K562 (cell line): ENCODE measurements at regions not wholly inside any gene's neighbourhood (a gene's known extent, or its start where the extent isn't known, plus 50 kb on each side); places are given as distances from the start of the nearest gene placed in this dataset.

Source experiments
- CHD7 ChIP-seq: fragments of 200-600 bp; sonication (generic); IDR thresholded peaks from one replicate; pipeline ENCODE4 v1.6.1; 2012; ENCODE audit warnings: mild to moderate bottlenecking, low read depth, low read length, inconsistent platforms

DNA sequence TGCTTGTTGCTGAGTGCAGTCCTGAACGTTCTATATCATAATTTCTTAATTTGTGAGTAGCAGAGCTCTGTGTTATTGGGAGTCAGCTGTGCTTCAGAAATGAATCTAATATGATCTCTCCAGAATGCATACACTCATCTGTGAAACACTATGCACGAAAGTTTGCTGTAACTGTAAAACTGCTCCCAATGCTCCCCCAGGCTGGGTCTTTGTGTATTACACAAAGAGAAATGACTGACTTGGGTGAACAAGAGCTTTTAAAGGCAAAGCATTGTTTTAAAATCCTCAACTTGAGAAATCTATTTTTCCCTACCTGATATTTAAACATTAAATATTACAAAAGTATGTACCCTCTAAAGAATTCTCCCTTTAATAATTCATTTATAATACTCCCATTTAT is 636.7 kb upstream of the KIF2B start (continued):
- TF ChIP-seq CHD7 = no peak
- TF ChIP-seq, all 486 proteins: peak for 0
